ENCODE measurements at regions not wholly inside any gene's neighbourhood (a gene's known extent, or its start where the extent isn't known, plus 50 kb on each side); places are given as distances from the start of the nearest gene placed in this dataset.
"Not testable (repeated sequence)": the region's sequence is repeated elsewhere in the genome, so short reads cannot be mapped to it uniquely, and the experiment has no call there.

DNA sequence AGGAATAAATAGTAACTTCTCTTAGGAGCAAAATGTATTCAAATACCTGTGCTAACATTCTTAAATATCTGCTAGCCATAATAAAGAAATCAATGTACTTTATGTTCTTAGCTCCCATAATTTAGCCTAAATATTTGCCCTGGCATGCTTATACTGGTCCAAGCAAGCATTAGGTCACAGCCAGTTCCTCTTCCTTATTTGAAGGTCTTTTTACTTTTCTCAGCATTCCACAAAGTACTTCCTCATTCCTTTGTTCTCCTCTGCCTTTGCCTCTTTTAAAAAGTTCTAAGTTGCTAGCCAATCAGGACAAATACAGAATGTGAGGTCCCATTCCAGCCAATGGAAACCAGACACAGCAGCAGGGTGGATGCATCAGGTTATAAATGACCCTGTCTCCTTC is 102.9 kb upstream of the INTU start:
- TF ChIP-seq, protein P1, sequence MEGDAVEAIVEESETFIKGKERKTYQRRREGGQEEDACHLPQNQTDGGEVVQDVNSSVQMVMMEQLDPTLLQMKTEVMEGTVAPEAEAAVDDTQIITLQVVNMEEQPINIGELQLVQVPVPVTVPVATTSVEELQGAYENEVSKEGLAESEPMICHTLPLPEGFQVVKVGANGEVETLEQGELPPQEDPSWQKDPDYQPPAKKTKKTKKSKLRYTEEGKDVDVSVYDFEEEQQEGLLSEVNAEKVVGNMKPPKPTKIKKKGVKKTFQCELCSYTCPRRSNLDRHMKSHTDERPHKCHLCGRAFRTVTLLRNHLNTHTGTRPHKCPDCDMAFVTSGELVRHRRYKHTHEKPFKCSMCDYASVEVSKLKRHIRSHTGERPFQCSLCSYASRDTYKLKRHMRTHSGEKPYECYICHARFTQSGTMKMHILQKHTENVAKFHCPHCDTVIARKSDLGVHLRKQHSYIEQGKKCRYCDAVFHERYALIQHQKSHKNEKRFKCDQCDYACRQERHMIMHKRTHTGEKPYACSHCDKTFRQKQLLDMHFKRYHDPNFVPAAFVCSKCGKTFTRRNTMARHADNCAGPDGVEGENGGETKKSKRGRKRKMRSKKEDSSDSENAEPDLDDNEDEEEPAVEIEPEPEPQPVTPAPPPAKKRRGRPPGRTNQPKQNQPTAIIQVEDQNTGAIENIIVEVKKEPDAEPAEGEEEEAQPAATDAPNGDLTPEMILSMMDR (IDR thresholded peaks at IDR 0.05) = not testable (repeated sequence)
- not testable (repeated sequence) for TF ChIP-seq POLR2A (IDR thresholded peaks at IDR 0.05)

All from Peyer's patch (tissue), 4 donors.